ENCODE measurements at regions not wholly inside any gene's neighbourhood (a gene's known extent, or its start where the extent isn't known, plus 50 kb on each side); places are given as distances from the start of the nearest gene placed in this dataset.

GRCh38 chr4:28464823-28465222, 1604.2 kb downstream of the STIM2 start:
- no peak for TF ChIP-seq NRF1 (IDR thresholded peaks at IDR 0.05; ENCODE audit: low read depth, low read length)
- no peak for TF ChIP-seq CTCF (IDR thresholded peaks at IDR 0.05)
- no peak for TF ChIP-seq TCF12 (IDR thresholded peaks at IDR 0.05)
- no peak for TF ChIP-seq RFX5 (IDR thresholded peaks at IDR 0.05; ENCODE audit: low read length)
- no peak for TF ChIP-seq TAF1 (IDR thresholded peaks at IDR 0.05; ENCODE audit: borderline replicate concordance, low read depth, low read length)
- TF ChIP-seq FOXM1 (IDR thresholded peaks at IDR 0.05; ENCODE audit: low read depth): no peak

Data from SK-N-SH (cell line).